CD4-positive, alpha-beta T cell (primary cell): ENCODE measurements at regions not wholly inside any gene's neighbourhood (a gene's known extent, or its start where the extent isn't known, plus 50 kb on each side); places are given as distances from the start of the nearest gene placed in this dataset.

ENCODE experiments used
- ATAC-seq: fragments of 200-7000 bp; cut with Tn5 transposase; one replicate; pipeline ENCODE4 v1.10.0; 2022; ENCODE audit warnings: mild to moderate bottlenecking; ENCODE audit not compliant: poor library complexity
- CTCF ChIA-PET: fragments of 350-600 bp; sonication (Branson Sonifier 250); formaldehyde crosslinking; loops from one replicate; lab custom pipeline; 2021; ENCODE audit warnings: antibody characterized with exemption, inconsistent platforms; lab: Charles Lee
- POLR2A ChIA-PET: fragments of 350-600 bp; sonication (Branson Sonifier 250); formaldehyde crosslinking; loops from one replicate; lab custom pipeline; 2021; ENCODE audit warnings: antibody characterized with exemption, inconsistent platforms; lab: Charles Lee
- DNase-seq, 14 experiments: peaks; one replicate each; pipeline ENCODE4 v3.0.0-alpha.2; 2013 to 2020; ENCODE audit warnings: mixed read lengths in 2 of 14
- H3K27ac ChIP-seq, 2 donors: one replicate each; pipeline versions ENCODE4 v1.5.1 to v1.7.0; 2013; ENCODE audit warnings: low read length in 2 of 2, low read depth in 1 of 2, mild to moderate bottlenecking in 1 of 2
- H3K27me3 ChIP-seq, 2 experiments: 1 replicate in 1 of 2; 2 replicates in 1 of 2; pipeline versions ENCODE4 v1.6.1 to v1.7.0; 2013; ENCODE audit warnings: low read length in 2 of 2, control low read depth in 1 of 2, mild to moderate bottlenecking in 1 of 2, moderate library complexity in 1 of 2; ENCODE audit not compliant: insufficient read depth in 2 of 2, control insufficient read depth in 1 of 2
- H3K36me3 ChIP-seq: one replicate; pipeline ENCODE4 v1.6.1; 2013; ENCODE audit warnings: low read length, control low read depth; ENCODE audit not compliant: insufficient read depth
- H3K4me1 ChIP-seq: one replicate; pipeline ENCODE4 v1.6.1; 2013; ENCODE audit warnings: low read length, control low read depth; ENCODE audit not compliant: insufficient read depth
- H3K4me3 ChIP-seq: one replicate; pipeline ENCODE4 v1.5.1; 2013; ENCODE audit warnings: mild to moderate bottlenecking, low read length, moderate library complexity
- H3K9me3 ChIP-seq, 2 experiments: 1 replicate in 1 of 2; 2 replicates in 1 of 2; pipeline versions ENCODE4 v1.6.1 to v1.7.0; 2013; ENCODE audit warnings: low read length in 2 of 2, mild to moderate bottlenecking in 2 of 2, control low read depth in 1 of 2, moderate library complexity in 1 of 2; ENCODE audit not compliant: control insufficient read depth in 1 of 2, insufficient read depth in 1 of 2
- H3K27ac Mint-ChIP-seq: one replicate; pipeline ENCODE4 v1.8.0; 2020; ENCODE audit warnings: mixed read lengths
- H3K27me3 Mint-ChIP-seq: one replicate; pipeline ENCODE4 v1.8.0; 2021; ENCODE audit warnings: mixed read lengths
- H3K36me3 Mint-ChIP-seq: one replicate; pipeline ENCODE4 v1.8.0; 2021; ENCODE audit warnings: low read depth, mixed read lengths
- H3K4me1 Mint-ChIP-seq: one replicate; pipeline ENCODE4 v1.8.0; 2021; ENCODE audit warnings: low read depth, mixed read lengths
- H3K4me3 Mint-ChIP-seq: one replicate; pipeline ENCODE4 v1.8.0; 2020; ENCODE audit warnings: mild to moderate bottlenecking, mixed read lengths
- H3K9me3 Mint-ChIP-seq: one replicate; pipeline ENCODE4 v1.8.0; 2020; ENCODE audit warnings: mixed read lengths
- intact Hi-C, 2 experiments: fragments of 100-400 bp; cut with DNase I in 1 of 2; cut with micrococcal nuclease in 1 of 2; formaldehyde crosslinking; loops; one replicate each; pipeline versions ENCODE4 v1.15.1 to v1.9.0; 2023 to 2025; cut with DNase I, micrococcal nuclease
- TF ChIP-seq, protein P1 (sequence below): fragments of 200-600 bp; IDR thresholded peaks from one replicate; pipeline ENCODE4 v1.8.0; 2022; ENCODE audit warnings: antibody characterized with exemption, mild to moderate bottlenecking

DNA sequence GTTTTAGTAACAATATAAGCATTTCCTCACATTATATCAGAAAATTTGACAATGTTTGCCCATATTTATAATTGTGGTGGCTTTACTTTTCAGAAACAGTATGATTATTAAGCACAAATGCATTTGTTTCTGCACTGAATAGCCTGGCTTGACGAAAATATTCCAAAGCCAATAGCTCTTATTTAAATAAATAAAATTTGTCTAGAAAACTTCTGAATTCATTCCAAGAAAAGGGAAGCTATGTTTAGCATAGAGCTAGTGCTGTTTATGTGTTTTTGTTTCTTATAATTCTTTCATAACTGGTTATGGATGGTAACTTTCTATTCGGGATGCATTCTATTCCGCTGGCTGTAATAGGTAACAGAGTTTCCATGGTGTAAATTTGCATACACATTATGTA, 268.6 kb downstream of the PTBP2 start:
- DNase-seq (no peak), ATAC-seq (no peak)
- ChIA-PET POLR2A (no interaction called here), CTCF (no interaction called here)
- H3K27ac Mint-ChIP-seq, result no peak overlapping the region
- H3K36me3 Mint-ChIP-seq, result no peaks in the 10 kb centered on the region
- intact Hi-C loops, result no loop called here
- no peaks in the 10 kb centered on the region for H3K9me3 ChIP-seq
- H3K9me3 Mint-ChIP-seq, result no peaks in the 10 kb centered on the region
- H3K27me3 Mint-ChIP-seq, result peaks cover 6% of the 10 kb centered on the region
- no peaks in the 10 kb centered on the region for H3K4me1 Mint-ChIP-seq
- H3K27ac ChIP-seq, result no peak overlapping the region
- H3K36me3 ChIP-seq, result no peaks in the 10 kb centered on the region
- no peak overlapping the region for H3K4me3 ChIP-seq
- no peak overlapping the region for H3K4me3 Mint-ChIP-seq
- no peaks in the 10 kb centered on the region for H3K4me1 ChIP-seq
- no peaks in the 10 kb centered on the region for H3K27me3 ChIP-seq
- TF ChIP-seq, protein P1, sequence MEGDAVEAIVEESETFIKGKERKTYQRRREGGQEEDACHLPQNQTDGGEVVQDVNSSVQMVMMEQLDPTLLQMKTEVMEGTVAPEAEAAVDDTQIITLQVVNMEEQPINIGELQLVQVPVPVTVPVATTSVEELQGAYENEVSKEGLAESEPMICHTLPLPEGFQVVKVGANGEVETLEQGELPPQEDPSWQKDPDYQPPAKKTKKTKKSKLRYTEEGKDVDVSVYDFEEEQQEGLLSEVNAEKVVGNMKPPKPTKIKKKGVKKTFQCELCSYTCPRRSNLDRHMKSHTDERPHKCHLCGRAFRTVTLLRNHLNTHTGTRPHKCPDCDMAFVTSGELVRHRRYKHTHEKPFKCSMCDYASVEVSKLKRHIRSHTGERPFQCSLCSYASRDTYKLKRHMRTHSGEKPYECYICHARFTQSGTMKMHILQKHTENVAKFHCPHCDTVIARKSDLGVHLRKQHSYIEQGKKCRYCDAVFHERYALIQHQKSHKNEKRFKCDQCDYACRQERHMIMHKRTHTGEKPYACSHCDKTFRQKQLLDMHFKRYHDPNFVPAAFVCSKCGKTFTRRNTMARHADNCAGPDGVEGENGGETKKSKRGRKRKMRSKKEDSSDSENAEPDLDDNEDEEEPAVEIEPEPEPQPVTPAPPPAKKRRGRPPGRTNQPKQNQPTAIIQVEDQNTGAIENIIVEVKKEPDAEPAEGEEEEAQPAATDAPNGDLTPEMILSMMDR, result no peak

DNA sequence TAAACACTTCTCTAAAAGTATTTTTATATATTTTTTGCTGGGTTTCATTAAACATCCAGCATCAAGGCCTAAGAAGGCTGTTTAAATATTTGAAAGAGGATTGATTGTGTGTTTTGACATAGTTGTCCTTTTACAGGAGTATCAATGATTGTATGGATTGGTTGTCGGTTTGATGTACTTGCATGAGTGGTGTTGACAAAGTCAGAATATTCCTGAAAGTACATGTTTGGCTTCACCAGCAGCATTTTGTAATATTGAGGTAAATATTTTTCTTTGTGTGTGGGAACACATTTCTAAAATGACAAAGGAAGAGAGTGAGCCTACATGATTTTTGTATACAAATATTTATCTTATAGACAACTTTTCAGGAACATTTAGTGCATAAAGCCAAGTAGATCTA, 269.7 kb downstream of the PTBP2 start:
- TF ChIP-seq, protein P1, result no peak
- H3K4me1 ChIP-seq, result no peaks in the 10 kb centered on the region
- H3K27me3 ChIP-seq, result no peaks in the 10 kb centered on the region
- H3K36me3 ChIP-seq, result no peaks in the 10 kb centered on the region
- no peaks in the 10 kb centered on the region for H3K9me3 Mint-ChIP-seq
- H3K27me3 Mint-ChIP-seq, result peaks cover 6% of the 10 kb centered on the region
- no peak for ATAC-seq
- no peaks in the 10 kb centered on the region for H3K9me3 ChIP-seq
- no peak overlapping the region for H3K27ac ChIP-seq
- POLR2A ChIA-PET, result no interaction called here
- CTCF ChIA-PET, result no interaction called here
- intact Hi-C loops, result no loop called here
- no peak overlapping the region for H3K4me3 ChIP-seq
- H3K36me3 Mint-ChIP-seq, result no peaks in the 10 kb centered on the region
- DNase-seq, result no peak
- H3K27ac Mint-ChIP-seq, result no peak overlapping the region
- no peaks in the 10 kb centered on the region for H3K4me1 Mint-ChIP-seq
- no peak overlapping the region for H3K4me3 Mint-ChIP-seq

DNA sequence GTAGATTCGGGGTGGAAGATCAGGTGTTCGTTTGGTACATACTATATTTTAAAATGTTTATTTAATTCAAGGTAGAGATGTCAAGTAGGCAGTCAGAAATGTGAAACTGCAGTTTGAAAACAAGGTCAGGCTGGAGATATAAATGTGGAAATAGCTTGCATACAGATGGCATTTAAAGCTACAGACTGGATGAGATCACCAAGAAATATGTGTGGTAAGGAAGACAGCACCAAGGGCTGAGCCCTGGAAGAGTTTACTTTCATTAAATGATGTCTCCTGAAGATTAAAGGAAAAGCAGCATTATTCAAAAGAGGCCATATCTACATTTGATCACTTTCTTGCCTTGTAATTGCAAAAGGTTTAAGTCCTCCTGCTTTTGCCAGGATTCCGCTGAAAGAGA, 271.3 kb downstream of the PTBP2 start:
- ChIA-PET POLR2A (no interaction called here), CTCF (no interaction called here)
- no peak for DNase-seq
- no peaks in the 10 kb centered on the region for H3K9me3 Mint-ChIP-seq
- no peak for ATAC-seq
- TF ChIP-seq, protein P1, result no peak
- Histone ChIP-seq H3K27me3 (no peaks in the 10 kb centered on the region), H3K4me1 (no peaks in the 10 kb centered on the region), H3K36me3 (no peaks in the 10 kb centered on the region), H3K4me3 (no peak overlapping the region), H3K27ac (no peak overlapping the region), H3K9me3 (no peaks in the 10 kb centered on the region)
- no peaks in the 10 kb centered on the region for H3K36me3 Mint-ChIP-seq
- H3K27me3 Mint-ChIP-seq, result peaks cover 13% of the 10 kb centered on the region
- intact Hi-C loops, result no loop called here
- no peaks in the 10 kb centered on the region for H3K4me1 Mint-ChIP-seq
- H3K27ac Mint-ChIP-seq, result no peak overlapping the region
- no peak overlapping the region for H3K4me3 Mint-ChIP-seq
